Suppressor macrophage (primary cell): ENCODE measurements at regions not wholly inside any gene's neighbourhood (a gene's known extent, or its start where the extent isn't known, plus 50 kb on each side); places are given as distances from the start of the nearest gene placed in this dataset.
"Not testable (repeated sequence)": the region's sequence is repeated elsewhere in the genome, so short reads cannot be mapped to it uniquely, and the experiment has no call there.

Source experiments
- DNase-seq, 4 experiments: peaks; one replicate each; pipeline ENCODE4 v3.0.0-alpha.2; 2020 to 2022

DNA sequence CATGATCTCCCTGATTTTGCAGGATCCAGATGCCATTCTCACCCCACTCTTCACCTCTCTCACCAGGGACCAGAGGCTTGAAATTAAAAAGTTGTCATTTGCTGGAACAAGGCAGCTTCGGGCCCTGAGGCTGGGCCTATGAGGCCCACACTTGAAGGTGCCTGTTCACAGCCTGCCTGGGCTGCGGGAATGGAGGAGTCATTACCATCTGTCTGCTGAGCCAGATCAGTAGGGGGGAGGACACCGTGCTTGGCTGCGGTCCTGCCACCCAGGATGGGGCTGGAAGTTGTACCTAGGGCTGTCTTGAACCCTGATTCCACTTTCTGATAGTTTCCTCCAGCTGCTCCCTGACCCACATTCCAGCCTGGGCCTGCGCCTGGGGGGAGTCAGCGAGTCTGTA lies 208.3 kb upstream of the N4BP1 start:
- DNase-seq: no peak

DNA sequence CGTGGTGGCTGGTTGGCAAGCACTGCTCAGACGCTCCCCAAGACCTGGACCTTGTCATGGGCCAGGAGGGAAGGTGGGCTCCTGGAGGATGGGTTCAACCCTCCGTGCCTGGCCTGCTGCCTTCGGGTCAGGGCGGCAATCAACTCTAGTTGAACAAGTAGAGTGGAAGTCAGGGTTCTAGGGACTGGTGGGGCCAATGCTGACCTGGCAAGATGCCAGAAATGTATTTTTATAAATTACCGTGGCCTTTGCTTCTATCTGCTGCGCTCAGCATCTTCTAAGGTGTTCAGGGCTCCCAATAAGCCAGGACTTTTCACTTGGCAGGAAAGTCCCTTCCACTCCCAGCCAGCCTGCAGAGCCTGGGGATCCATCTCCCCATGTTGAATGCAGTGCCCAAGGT lies 207.1 kb upstream of the N4BP1 start:
- DNase-seq: no peak

DNA sequence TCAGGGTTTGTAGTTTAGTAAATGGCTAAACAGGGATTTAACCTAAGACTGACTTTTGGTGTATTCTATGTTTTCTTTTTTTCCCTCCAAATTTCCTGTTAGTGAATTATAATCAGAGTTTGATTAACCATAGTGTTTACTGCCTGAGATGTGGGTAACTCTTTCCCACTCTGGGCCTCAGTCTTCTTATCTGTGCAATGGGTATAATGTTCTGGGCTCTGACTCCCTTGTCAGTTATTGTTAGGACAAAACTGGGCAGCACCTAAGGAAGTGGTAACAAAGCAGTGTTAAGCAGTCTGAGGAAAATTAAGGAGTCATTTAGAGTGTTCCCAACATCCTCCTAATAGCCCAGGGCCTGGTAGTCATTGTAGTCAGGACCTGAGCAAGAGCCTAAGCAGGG lies 206.4 kb upstream of the N4BP1 start:
- no peak for DNase-seq

DNA sequence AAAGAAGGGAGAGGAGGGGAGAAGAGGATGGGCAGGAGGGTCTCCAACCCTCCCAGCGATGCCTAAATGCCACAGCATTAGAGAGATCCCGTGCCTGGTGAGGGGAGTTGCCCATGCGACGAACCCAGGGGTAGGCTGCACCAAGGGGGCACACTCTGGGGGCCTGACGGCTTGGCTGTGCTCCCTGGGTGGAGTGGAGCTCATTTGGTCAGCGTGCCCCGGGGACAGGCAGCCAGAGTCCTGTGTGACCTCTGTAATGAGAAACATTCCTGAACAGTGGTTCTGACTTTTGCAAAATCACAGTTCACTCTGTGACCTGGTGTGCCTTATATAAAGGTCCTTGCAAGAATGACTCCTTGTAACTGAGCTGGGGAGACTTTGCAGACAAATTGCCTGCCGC lies 205.0 kb upstream of the N4BP1 start:
- no peak for DNase-seq

DNA sequence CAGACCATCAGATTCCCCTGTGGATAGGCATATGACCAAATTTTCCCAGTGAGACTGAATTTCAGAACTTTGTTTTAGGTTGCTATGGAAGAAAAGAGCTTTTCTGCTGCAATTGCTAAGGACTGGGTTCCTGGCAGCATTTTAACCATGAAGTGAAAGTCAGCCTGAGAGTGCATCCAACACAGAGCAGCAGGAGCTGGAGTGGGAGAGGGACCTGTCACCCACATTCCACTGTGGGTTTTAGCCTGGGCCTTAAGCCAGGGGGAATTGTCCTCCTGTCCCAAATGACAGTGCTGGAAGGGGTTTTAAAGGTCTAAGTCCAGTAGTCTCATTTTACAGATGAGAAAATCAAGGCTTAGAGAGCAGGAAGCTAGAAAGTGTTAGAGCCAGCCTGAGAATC lies 203.5 kb upstream of the N4BP1 start:
- no peak for DNase-seq

DNA sequence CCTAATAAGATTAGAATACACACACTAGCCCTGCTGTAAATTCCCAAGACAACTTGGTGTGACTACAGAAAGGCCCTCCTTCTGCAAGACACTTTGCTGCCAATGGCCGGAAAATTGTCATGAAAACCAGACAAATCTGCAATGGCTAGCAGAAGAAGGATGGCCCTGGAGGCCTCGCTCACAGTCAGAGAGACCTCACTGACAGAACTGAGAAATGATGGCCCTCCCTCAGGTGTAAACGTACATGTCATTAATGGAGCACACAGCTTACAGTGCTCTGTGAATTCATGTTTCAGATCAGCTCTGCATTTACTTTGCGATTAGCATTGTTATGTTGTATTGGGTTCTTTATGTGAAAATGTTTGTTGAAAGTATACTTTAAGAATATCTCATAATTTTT lies 202.9 kb upstream of the N4BP1 start:
- DNase-seq: no peak

DNA sequence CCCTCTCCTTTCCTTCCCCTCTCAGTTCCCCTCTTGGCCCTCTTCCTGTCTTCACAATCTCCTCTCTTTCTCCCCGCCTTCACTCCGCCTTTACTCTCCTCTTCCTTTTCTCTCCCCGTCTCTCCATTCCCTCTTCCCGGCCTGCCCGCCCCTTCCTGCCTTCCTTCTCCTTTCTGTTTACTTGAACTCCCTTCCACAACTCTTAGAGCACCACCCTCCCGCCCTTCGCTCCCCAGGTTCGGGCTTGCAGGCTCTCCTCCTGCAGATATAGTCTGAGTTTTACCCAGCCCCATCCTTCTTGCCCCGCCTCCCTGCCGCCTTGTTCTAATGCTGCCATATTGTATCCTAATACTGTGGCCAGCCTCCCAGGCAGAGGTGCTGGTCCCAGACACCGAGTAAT lies 201.5 kb upstream of the N4BP1 start:
- DNase-seq: no peak

DNA sequence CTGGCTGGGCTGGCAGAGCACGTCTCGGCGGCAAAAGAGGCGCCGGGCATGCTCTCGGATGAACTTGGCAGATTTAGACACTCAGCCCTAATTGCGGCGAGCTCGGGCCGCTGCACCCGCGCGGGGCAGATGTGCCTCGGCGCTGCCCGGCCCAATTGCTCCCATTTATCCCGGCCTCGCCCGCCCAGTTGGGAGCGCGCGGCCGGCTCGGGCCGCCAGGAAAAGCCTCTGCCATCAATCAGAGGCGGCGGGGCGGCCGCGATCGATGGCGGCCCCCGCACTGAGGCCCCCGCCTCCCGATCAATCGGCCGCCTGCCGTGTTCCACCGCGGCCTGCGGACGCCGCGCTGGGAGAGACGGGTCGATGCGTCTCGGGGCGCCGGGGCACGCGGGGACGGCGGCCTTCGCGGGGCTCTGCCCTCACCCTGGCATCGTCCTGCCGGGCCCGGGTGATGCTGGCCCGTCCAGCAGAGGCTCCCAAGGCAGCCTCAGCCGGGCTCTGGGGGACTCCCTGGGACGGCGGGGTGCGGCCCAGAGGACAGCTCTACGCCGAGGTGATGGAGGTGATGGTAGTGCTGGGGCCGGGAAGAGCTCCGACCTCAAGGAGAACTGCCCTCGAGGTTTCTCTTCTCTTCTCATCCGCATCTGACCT lies 200.9 kb upstream of the N4BP1 start:
- no peak for DNase-seq

DNA sequence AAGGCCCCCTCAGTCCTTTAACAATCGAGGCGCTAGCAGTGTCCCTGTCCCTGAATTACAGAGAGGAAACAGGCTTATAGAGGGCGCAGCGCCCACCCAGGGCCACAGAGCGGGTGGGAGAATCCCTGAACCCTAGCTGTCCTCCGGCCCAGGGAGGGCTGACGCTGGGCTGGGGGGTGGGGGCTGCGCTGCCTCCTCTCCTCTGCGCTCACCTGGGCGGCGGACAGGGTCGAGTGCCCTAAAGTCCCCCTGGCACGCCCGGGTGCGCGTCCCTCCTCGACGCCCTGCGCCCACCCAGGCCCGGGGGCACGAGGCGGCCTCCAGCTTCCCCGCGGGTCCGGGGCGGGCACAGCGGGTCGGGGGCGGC lies 200.4 kb upstream of the N4BP1 start:
- DNase-seq: no peak

DNA sequence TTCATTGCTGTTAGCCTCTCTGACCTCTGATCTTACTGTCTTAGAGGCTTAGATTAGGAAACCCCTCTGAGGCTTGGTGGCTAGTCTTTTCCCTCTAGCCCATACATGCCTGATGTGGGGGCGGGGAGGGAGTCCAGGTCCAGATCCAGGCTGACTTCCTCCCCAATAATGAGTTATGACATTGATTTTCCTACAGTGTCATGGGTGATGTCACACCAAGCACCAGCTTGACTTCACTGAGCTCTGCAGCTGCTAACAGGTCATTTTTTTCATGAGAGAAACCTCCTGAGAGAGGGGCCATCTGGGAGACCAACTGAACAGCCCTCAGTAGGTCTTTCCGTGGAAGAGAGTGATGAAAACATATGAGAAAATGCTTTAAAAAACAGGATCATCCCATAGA lies 180.2 kb upstream of the N4BP1 start:
- no peak for DNase-seq

DNA sequence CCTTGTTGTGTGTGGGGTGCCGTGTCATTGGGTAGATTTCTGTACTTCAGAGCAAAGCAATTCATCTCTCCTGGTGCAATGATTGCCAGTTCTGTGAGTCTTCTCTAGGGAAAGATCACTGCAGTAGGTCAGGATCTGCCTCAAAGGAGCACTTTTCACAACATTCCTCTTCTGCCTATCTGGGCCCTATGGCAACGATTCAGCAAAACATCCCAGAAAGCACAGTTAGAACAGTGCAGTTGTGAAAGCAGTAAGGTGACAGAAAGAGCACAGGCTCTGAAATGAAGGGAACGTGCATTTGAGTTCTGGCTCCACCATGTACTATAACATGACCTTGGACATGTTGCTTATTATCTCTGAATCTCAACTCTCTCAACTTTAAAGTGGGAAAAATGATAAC lies 178.5 kb upstream of the N4BP1 start:
- no peak for DNase-seq

DNA sequence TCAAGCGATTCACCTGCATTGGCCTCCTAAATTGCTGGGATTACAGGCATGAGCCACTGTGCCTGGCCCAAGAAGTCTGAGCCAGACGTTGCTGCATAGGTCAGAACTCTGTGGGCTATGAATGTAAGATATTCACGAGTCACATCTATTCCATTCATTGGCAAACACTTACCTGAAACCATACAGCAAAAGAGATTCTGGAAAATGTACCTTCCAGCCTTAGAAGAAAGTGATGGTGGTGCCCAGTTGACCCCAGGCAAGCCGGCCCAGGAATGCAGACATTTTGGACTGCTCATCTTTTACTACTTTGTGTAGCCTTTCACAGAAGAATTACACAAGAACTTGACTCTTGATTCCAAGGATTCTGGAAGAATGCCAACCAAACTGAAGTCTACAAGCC lies 135.6 kb upstream of the N4BP1 start:
- no peak for DNase-seq

DNA sequence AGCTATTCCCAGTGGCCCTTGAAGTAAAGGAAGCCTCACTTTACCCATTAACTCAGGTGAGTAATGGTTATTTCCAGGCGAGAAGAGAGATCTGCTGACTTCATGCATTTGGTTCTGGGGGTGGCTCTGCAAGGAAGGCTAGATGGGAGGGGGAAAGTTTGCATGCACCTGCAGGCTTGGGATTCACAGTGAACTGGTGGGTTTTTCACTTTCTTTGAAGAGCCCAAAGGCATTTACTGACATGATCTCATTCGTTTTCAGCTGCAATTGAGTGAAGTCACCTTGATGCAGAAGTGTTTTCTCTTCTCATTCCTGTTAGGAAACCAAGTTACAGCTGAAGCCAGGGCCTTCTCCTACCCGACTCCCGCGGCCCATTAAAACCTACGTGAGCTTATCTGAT lies 131.0 kb upstream of the N4BP1 start:
- DNase-seq: no peak

DNA sequence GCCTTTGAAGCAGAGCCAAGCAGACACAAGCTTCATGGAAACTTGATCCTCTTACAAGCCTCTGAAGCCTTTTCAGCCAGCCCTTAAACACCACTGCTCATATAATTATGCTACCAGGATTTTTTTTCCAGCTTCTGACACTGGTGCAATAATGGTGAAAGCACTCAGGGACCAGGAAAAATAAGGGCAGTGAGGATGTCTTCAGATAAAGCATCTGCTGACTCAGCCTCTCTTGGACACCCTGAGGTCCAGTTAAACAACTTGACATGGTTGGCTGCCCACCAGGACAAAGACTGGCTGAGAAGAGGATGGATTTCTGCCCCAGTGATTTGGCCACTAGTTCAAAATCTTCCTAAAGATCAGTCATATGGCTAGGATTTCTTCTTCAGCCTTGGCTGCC lies 124.2 kb upstream of the N4BP1 start:
- DNase-seq: no peak

DNA sequence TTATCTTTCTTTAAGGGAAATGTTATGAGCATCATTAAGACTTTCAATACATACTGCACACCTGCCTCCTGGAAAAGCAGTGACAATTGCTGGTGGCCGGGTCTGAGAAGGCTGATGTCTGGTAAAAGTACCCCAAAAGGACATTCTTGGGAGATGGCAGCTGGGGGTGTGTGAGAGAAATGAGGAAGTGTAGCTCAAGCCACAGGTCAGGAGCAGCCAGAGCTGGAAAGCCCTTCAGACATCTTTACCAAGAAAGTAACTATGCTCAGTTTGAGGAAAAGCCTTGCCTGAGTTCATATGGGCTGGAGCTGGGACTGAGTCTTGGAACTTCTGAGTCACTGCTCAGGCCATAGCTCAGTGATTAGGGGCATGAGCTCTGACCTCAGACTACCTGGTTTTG lies 94.7 kb upstream of the N4BP1 start:
- DNase-seq: no peak

DNA sequence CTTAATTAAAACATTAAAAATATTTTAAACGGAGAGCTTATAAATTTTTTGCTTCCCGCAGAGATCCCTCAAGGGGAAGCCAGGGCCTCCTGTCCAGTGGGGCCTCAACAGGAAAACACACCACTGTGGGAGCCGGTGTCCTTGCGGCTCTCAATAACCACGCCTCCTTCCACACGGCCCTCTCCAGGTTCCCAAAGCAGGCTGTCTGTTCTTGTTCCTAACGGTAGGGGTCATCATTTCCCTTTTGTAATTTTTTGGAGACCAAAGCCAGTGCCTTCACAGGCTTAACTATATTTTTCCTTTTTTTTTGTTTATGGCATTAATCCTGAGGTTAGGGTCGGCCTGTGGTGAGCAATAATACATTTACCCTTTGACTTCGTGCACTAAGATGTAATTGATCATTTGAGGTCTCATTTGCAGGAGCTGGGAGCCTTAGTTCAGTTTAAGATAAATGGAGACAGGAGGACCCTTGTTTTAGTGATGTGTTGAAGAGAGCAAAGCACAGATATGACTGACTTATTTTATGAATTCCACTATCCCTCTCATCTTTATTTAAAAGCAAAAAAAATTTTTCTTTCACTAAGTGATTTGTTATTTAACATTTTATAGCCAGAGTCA lies 77.5 kb upstream of the N4BP1 start:
- DNase-seq: peak; percentile 72 to 82 (median 74)

DNA sequence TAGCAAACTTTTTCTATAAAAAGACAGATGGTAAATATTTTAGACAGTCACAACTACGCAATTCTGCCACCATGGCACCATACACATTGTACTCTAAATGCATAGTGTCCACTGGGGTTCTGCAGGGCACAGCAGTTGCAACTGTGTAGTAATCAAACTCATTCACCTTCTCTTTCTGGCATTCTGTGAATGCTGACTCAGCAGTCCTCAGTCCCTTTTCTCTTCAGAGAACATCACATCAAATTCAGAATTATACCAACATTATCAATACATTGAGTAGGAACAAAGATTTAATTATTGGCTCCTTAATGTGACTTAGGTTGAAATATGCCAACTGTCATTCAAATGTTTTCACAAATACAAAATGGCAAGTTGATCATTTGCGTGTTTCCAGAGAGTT lies 74.2 kb upstream of the N4BP1 start:
- DNase-seq: no peak

DNA sequence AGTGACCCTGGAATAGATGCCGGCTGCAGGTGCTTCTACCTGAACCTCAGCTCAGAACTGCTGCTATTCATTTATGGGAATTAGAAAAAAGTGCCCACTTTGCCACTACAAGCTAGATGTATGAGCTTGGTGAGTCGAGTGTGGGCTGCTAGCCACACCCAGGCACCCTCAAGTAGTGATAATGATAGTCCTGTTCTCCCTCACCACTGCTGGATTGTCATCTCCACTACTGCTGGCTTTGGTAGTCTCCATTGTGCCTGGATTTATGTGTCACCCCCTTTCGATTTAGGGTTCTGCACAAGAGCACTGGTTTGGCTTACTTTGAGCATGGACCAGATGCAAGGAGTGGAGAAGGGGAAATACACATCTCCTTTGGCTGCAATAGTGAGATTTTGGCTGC lies 73.0 kb upstream of the N4BP1 start:
- DNase-seq: no peak

DNA sequence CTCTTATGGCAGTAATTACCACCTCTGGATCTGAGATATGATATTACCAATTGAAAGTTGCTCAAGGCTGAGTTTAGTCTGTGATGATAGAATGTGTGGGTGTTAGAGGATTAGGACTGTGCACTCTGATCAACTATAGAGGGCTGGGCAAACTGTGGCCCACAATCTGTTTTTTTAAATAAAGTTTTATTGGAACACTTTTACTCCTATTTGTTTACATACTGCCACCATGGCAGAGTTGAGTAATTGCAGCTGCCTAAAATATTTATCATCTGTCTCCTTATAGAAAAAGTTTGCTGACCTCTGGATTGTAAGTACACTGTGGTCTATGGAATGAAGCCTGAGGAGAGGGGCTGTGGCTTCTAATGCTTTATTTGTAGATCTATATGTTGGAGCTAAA lies 71.5 kb upstream of the N4BP1 start:
- DNase-seq: no peak

DNA sequence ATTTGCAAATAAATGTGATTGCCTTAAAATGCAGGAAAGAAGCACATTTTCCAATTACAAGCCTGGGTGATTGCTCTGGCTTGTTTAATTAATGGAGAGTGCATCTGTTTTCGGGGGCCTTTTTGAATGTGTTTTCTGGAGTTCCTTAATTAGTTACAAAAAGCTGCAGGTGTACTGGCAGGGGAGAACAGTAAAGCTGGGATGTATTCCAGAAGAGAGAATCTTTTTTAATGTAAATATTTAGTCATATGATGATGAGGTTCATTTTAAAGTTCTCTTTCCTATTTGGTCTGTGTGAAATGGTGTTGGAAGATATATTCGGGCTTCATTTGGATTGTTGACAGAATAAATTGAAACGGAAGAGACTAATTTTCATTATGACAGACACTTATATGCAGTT lies 70.9 kb upstream of the N4BP1 start:
- no peak for DNase-seq

DNA sequence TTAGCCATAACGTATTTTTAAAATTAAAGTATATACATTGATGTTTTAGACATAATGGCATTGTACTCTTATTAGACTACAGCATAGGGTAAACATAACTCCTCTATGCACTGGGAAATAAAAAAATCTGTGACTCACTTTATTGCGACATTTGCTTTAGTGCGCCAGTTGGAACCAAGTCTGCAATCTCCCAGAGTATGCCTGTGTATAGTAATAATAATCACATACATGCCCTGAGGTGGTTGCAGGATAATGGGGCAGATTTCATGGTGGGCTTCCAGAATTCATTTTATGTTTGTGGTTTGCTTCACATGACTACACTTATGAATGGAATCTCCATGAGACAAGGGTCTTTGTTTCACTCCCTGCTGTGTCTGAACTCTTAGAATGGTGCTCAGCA lies 66.9 kb upstream of the N4BP1 start:
- peak in 2 of 4 experiments; percentile 2 to 4 for DNase-seq

DNA sequence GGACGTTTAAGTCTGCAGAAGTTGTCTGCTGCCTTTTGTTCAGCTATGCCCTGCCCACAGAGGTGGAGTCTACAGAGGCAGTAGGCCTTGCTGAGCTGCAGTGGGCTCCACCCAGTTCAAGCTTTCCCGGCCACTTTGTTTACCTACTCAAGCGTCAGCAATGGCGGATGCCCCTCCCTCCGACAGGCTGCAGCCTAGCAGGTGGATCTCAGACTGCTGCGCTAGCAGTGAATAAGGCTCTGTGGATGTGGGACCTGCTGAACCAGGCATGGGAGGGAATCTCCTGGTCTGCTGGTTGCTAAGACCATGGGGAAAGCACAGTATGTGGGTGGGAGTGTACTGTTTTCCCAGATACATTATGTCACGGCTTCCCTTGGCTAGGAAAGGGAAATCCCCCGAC lies 58.2 kb upstream of the N4BP1 start:
- DNase-seq: not testable (repeated sequence)

DNA sequence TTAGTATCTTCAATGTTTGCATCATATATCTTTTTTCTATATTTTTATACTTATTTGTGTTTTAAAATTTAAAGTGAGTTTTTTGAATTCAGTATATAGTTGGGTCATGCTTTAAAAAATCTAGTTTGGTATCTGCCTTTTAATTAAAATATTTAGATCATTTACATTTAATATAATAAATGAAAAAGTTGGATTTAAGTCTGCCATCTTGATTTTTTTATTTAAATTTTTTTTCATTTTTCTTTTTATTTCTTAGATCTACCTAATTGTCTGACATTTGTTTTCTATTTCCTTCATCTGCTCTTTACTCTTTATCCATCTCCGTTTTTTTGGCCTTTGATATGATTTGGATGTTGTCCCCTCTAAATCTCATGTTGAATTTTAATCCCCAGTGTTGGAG lies 50.0 kb upstream of the N4BP1 start:
- no peak for DNase-seq
